H9 (cell line): ENCODE measurements at regions not wholly inside any gene's neighbourhood (a gene's known extent, or its start where the extent isn't known, plus 50 kb on each side); places are given as distances from the start of the nearest gene placed in this dataset.

ENCODE experiments used
- DNase-seq: peaks from one replicate; pipeline ENCODE4 v3.0.0-alpha.2; 2017
- H2AFZ ChIP-seq: one replicate; pipeline ENCODE4 v1.6.1; 2013; ENCODE audit warnings: mild to moderate bottlenecking, low read length, control low read depth, moderate library complexity
- H2AK5ac ChIP-seq: 2 replicates; pipeline ENCODE4 v1.6.1; 2013; ENCODE audit warnings: low read length, control low read depth, mixed read lengths; ENCODE audit not compliant: insufficient read length
- H2BK120ac ChIP-seq: one replicate; pipeline ENCODE4 v1.6.1; 2013; ENCODE audit warnings: low read depth, mild to moderate bottlenecking, low read length, control low read depth, inconsistent platforms; ENCODE audit not compliant: poor library complexity, severe bottlenecking
- H2BK12ac ChIP-seq: 2 replicates; pipeline ENCODE4 v1.6.1; 2013; ENCODE audit warnings: low read length, control low read depth, mixed read lengths, low read depth; ENCODE audit not compliant: insufficient read length
- H2BK15ac ChIP-seq: 2 replicates; pipeline ENCODE4 v1.6.1; 2013; ENCODE audit warnings: low read depth, low read length, control low read depth
- H2BK20ac ChIP-seq: one replicate; pipeline ENCODE4 v1.6.1; 2013; ENCODE audit warnings: low read depth, mild to moderate bottlenecking, low read length, control low read depth, inconsistent platforms; ENCODE audit not compliant: poor library complexity, severe bottlenecking
- H2BK5ac ChIP-seq: 2 replicates; pipeline ENCODE4 v1.6.1; 2013; ENCODE audit warnings: low read length, control low read depth, mixed read lengths; ENCODE audit not compliant: insufficient read length
- H3K14ac ChIP-seq: 2 replicates; pipeline ENCODE4 v1.6.1; 2013; ENCODE audit warnings: low read length, control low read depth; ENCODE audit not compliant: insufficient read depth
- H3K18ac ChIP-seq: 2 replicates; pipeline ENCODE4 v1.6.1; 2013; ENCODE audit warnings: low read depth, mild to moderate bottlenecking, mixed read lengths, low read length, control low read depth; ENCODE audit not compliant: insufficient read length
- H3K23ac ChIP-seq: 2 replicates; pipeline ENCODE4 v1.6.1; 2013; ENCODE audit warnings: low read length, control low read depth, mixed read lengths, low read depth; ENCODE audit not compliant: insufficient read length
- H3K23me2 ChIP-seq: 2 replicates; pipeline ENCODE4 v1.6.1; 2013; ENCODE audit warnings: low read depth, mild to moderate bottlenecking, mixed read lengths, low read length, control low read depth; ENCODE audit not compliant: insufficient read length, poor library complexity, severe bottlenecking
- H3K27ac ChIP-seq: 2 replicates; pipeline ENCODE4 v1.5.1; 2013; ENCODE audit warnings: low read length, control low read depth, mixed read lengths, low read depth; ENCODE audit not compliant: insufficient read length
- H3K27me3 ChIP-seq: 2 replicates; pipeline ENCODE4 v1.6.1; 2013; ENCODE audit warnings: low read length, control low read depth, inconsistent platforms; ENCODE audit not compliant: insufficient read depth
- H3K4ac ChIP-seq: 2 replicates; pipeline ENCODE4 v1.6.1; 2013; ENCODE audit warnings: low read depth, mild to moderate bottlenecking, control low read depth, inconsistent platforms, low read length, moderate library complexity
- H3K4me1 ChIP-seq: 2 replicates; pipeline ENCODE4 v1.6.1; 2013; ENCODE audit warnings: low read length, control low read depth, inconsistent platforms; ENCODE audit not compliant: insufficient read depth
- H3K4me2 ChIP-seq: 2 replicates; pipeline ENCODE4 v1.6.1; 2013; ENCODE audit warnings: low read length, control low read depth, mixed read lengths; ENCODE audit not compliant: insufficient read length, insufficient read depth
- H3K56ac ChIP-seq: 2 replicates; pipeline ENCODE4 v1.6.1; 2013; ENCODE audit warnings: low read depth, mild to moderate bottlenecking, mixed read lengths, low read length, control low read depth; ENCODE audit not compliant: insufficient read length
- H3K79me1 ChIP-seq: 2 replicates; pipeline ENCODE4 v1.6.1; 2013; ENCODE audit warnings: low read depth, mild to moderate bottlenecking, moderate library complexity, low read length, control low read depth, inconsistent platforms; ENCODE audit not compliant: insufficient read depth, poor library complexity, severe bottlenecking
- H3K79me2 ChIP-seq: 2 replicates; pipeline ENCODE4 v1.6.1; 2013; ENCODE audit warnings: low read length, control low read depth, inconsistent platforms; ENCODE audit not compliant: insufficient read depth
- H3K9ac ChIP-seq: 2 replicates; pipeline ENCODE4 v1.6.1; 2013; ENCODE audit warnings: low read length, control low read depth, mixed read lengths; ENCODE audit not compliant: insufficient read length; ENCODE audit errors: extremely low read depth
- H3K9me3 ChIP-seq: one replicate; pipeline ENCODE4 v1.6.1; 2013; ENCODE audit warnings: low read depth, low read length, inconsistent platforms; ENCODE audit not compliant: control insufficient read depth
- H3T11ph ChIP-seq: one replicate; pipeline ENCODE4 v1.6.1; 2013; ENCODE audit warnings: mild to moderate bottlenecking, low read length, control low read depth, inconsistent platforms
- H4K20me1 ChIP-seq: one replicate; pipeline ENCODE4 v1.6.1; 2013; ENCODE audit not compliant: control insufficient read depth, insufficient read length, insufficient read depth
- H4K5ac ChIP-seq: 2 replicates; pipeline ENCODE4 v1.6.1; 2013; ENCODE audit warnings: low read depth, mild to moderate bottlenecking, mixed read lengths, low read length, control low read depth; ENCODE audit not compliant: insufficient read length
- H4K8ac ChIP-seq: replicated peaks from 2 replicates; pipeline ENCODE4 v1.6.1; 2013; ENCODE audit warnings: low read length, control low read depth, mixed read lengths, low read depth; ENCODE audit not compliant: insufficient read length
- H4K91ac ChIP-seq: 2 replicates; pipeline ENCODE4 v1.6.1; 2013; ENCODE audit warnings: low read depth, mild to moderate bottlenecking, moderate library complexity, mixed read lengths, low read length, control low read depth; ENCODE audit not compliant: insufficient read length
- H3K27ac Mint-ChIP-seq, 3 experiments: 2 replicates in 2 of 3; 3 replicates in 1 of 3; pipeline ENCODE4 v1.8.0; 2020 to 2021; ENCODE audit warnings: mixed read lengths in 3 of 3, mild to moderate bottlenecking in 1 of 3, moderate library complexity in 1 of 3
- H3K27me3 Mint-ChIP-seq: 2 replicates; pipeline ENCODE4 v1.8.0; 2021; ENCODE audit warnings: low read depth, mild to moderate bottlenecking, moderate library complexity, mixed read lengths
- H3K36me3 Mint-ChIP-seq, 3 experiments: 2 replicates in 2 of 3; 3 replicates in 1 of 3; pipeline ENCODE4 v1.8.0; 2020 to 2021; ENCODE audit warnings: low read depth in 3 of 3, mixed read lengths in 3 of 3; ENCODE audit not compliant: insufficient read depth in 1 of 3
- H3K4me1 Mint-ChIP-seq, 2 experiments: 2 replicates each; pipeline ENCODE4 v1.8.0; 2020; ENCODE audit warnings: mixed read lengths in 2 of 2
- H3K4me3 Mint-ChIP-seq, 2 experiments: 2 replicates in 1 of 2; 3 replicates in 1 of 2; pipeline ENCODE4 v1.8.0; 2020 to 2021; ENCODE audit warnings: mild to moderate bottlenecking in 2 of 2, mixed read lengths in 2 of 2, moderate library complexity in 1 of 2
- H3K9me3 Mint-ChIP-seq, 2 experiments: 2 replicates in 1 of 2; 3 replicates in 1 of 2; pipeline ENCODE4 v1.8.0; 2020; ENCODE audit warnings: mild to moderate bottlenecking in 2 of 2, mixed read lengths in 2 of 2, moderate library complexity in 1 of 2
- CTCF ChIP-seq: fragments of 200-600 bp; sonication (generic); conservative IDR thresholded peaks from 3 replicates; pipeline ENCODE4 v1.8.0; 2021; ENCODE audit warnings: antibody characterized with exemption, mild to moderate bottlenecking
- WGBS: extraction: QIAGEN DNeasy Blood & Tissue Kit; methylation state at CpG from one replicate; pipeline ENCODE4 v1.1.7; 2013; ENCODE audit warnings: missing lambda C conversion rate, low lambda C conversion rate, mixed read lengths; ENCODE audit not compliant: insufficient read length; ENCODE audit errors: extremely low coverage; 5-methylcytosine and 5-hydroxymethylcytosine counted together

DNA sequence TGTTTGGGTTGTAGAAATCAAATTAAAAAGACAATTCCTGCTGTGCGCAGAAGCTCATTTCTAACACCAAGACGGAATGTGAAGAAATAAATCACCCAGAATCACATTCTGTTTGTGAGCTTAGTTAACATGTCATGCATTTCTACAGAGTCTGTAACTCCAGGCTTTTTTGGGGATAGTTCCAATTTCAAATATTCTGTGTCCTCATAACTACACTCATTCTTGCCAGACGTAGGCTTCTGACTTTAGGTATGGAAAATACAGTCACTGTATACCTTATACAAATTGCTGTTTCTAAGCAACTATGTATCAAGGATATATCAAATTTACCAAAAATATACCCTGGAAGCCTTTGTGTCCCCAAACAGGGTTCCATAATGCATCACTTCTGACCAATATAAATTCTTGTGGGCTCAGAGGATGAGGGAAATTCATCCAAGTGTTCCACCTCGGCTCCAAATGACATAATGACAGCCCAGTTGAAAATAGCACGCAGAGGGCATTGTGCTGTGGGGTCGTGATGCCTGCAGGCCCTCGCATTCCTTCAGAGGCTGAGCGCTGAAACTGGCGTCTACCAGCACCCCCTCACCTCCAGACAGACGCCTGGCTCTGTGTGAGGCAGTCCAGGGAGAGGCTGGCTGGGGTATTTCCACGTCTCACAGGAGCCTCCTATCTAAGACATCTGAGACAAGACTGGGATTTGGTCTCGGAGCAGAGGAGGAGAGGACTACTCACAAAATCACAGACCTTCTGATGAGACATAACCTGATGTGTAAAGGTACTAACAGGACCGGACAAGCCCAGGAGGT is 79.8 kb downstream of the KLF4 start:
- no peak overlapping the region for H2BK120ac ChIP-seq
- no peaks in the 10 kb centered on the region for H3K27me3 Mint-ChIP-seq
- H2BK12ac ChIP-seq = no peak overlapping the region
- no peaks in the 10 kb centered on the region for H3K9me3 ChIP-seq
- no peak overlapping the region for H4K8ac ChIP-seq
- no peak overlapping the region for H3T11ph ChIP-seq
- no peak overlapping the region for H4K91ac ChIP-seq
- WGBS = no CpG with 5 or more reads among the region's 13 CpGs
- H2BK20ac ChIP-seq = no peak overlapping the region
- no peaks in the 10 kb centered on the region for H3K9me3 Mint-ChIP-seq
- no peak overlapping the region for H3K14ac ChIP-seq
- H2AFZ ChIP-seq = no peak overlapping the region
- H3K27ac ChIP-seq = no peak overlapping the region
- H2BK15ac ChIP-seq = no peak overlapping the region
- no peak overlapping the region for H3K56ac ChIP-seq
- no peak overlapping the region for H3K4me3 Mint-ChIP-seq
- no peaks in the 10 kb centered on the region for H3K79me1 ChIP-seq
- no peak overlapping the region for H3K4me2 ChIP-seq
- H3K18ac ChIP-seq = no peak overlapping the region
- no peaks in the 10 kb centered on the region for H3K27me3 ChIP-seq
- no peak overlapping the region for H2BK5ac ChIP-seq
- no peaks in the 10 kb centered on the region for H3K23me2 ChIP-seq
- H3K79me2 ChIP-seq = no peaks in the 10 kb centered on the region
- no peak for DNase-seq
- no peak for TF ChIP-seq CTCF
- no peaks in the 10 kb centered on the region for H3K4me1 ChIP-seq
- no peak overlapping the region for H3K23ac ChIP-seq
- no peaks in the 10 kb centered on the region for H3K4me1 Mint-ChIP-seq
- no peak overlapping the region for H3K4ac ChIP-seq
- no peaks in the 10 kb centered on the region for H4K20me1 ChIP-seq
- H3K27ac Mint-ChIP-seq = no peak overlapping the region
- no peak overlapping the region for H4K5ac ChIP-seq
- H3K36me3 Mint-ChIP-seq = no peaks in the 10 kb centered on the region
- H3K9ac ChIP-seq = no peak overlapping the region
- H2AK5ac ChIP-seq = no peak overlapping the region
